ENCODE measurements at regions not wholly inside any gene's neighbourhood (a gene's known extent, or its start where the extent isn't known, plus 50 kb on each side); places are given as distances from the start of the nearest gene placed in this dataset.
"Not testable (repeated sequence)": the region's sequence is repeated elsewhere in the genome, so short reads cannot be mapped to it uniquely, and the experiment has no call there.

DNA sequence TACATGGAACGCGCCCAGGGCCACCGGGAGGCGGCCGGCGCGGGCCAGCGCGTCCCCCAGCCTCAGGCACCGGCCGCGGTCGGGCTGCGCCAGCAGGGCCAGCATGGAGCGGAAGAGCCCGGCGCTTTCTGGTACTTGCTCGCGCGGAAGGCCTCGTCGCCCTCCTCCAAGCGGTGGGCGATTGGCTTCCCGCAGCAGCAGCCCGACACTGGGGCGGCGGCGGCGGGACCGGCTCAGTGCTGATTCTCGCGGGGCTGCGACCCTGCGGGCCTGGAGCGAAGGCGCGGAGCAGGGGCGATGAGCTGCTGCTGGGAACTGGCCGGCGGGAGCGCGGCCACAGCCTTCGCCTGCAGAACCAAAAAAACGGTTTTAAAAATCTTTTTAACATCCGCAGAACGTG lies 95.3 kb downstream of the POTEB3 start:
- H3K27me3 ChIP-seq (ENCODE audit: control insufficient read depth, insufficient read depth, low read length); H4K5ac ChIP-seq (ENCODE audit: low read depth, low read length); ATAC-seq (ENCODE audit: low read depth); in situ Hi-C loops (cut with MboI; ENCODE audit: low sequenced_read_pairs); H2BK120ac ChIP-seq (ENCODE audit: low read depth, low read length); BruUV-seq (replicated peaks); H2BK5ac ChIP-seq (ENCODE audit: low read depth, low read length, poor library complexity, severe bottlenecking); H4K91ac ChIP-seq (ENCODE audit: insufficient read depth, low read depth, low read length); H2BK15ac ChIP-seq (ENCODE audit: low read depth, low read length); H3K9me1 ChIP-seq (ENCODE audit: insufficient read depth, low read length); CTCF ChIA-PET; H3K4ac ChIP-seq (ENCODE audit: low read depth, low read length); H2AK5ac ChIP-seq (ENCODE audit: low read depth, low read length); H3K79me1 ChIP-seq (ENCODE audit: low read depth in 1 of 2, low read length in 2 of 2); H3K27ac ChIP-seq (ENCODE audit: insufficient read depth, low read length); H4K8ac ChIP-seq (ENCODE audit: low read depth in 2 of 2, low read length in 2 of 2); H3K56ac ChIP-seq (ENCODE audit: extremely low read depth, insufficient read depth, low read length); H4K20me1 ChIP-seq (ENCODE audit: insufficient read depth, low read length); H3K4me2 ChIP-seq (ENCODE audit: low read depth, low read length); H3K18ac ChIP-seq (ENCODE audit: low read depth, low read length); H2BK20ac ChIP-seq (ENCODE audit: low read depth, low read length); H3K23ac ChIP-seq (ENCODE audit: low read depth, low read length); H3K9ac ChIP-seq (ENCODE audit: low read depth, low read length); H2AK9ac ChIP-seq (replicated peaks; ENCODE audit: low read depth, low read length, poor library complexity); H3K9me3 ChIP-seq (ENCODE audit: control insufficient read depth, insufficient read depth, low read length); dilution Hi-C loops (cut with HindIII; ENCODE audit: low sequenced_read_pairs, unreplicated experiment); H2AFZ ChIP-seq (replicated peaks; ENCODE audit: low read length, poor library complexity); H3K36me3 ChIP-seq (ENCODE audit: control insufficient read depth, insufficient read depth, low read length); intact Hi-C loops (cut with micrococcal nuclease); H3K4me1 ChIP-seq (ENCODE audit: control insufficient read depth, insufficient read depth, low read length); POLR2A ChIA-PET (ENCODE audit: unreplicated experiment); H3K4me3 ChIP-seq (ENCODE audit: insufficient read depth, low read depth, low read length); H3K14ac ChIP-seq (replicated peaks; ENCODE audit: low read depth, low read length); DNase-seq: not testable (repeated sequence)
- no CpG with 5 or more reads among the region's 47 CpGs for WGBS, 2 experiments (ENCODE audit: extremely low coverage in 2 of 2, insufficient read length in 1 of 2)

DNA sequence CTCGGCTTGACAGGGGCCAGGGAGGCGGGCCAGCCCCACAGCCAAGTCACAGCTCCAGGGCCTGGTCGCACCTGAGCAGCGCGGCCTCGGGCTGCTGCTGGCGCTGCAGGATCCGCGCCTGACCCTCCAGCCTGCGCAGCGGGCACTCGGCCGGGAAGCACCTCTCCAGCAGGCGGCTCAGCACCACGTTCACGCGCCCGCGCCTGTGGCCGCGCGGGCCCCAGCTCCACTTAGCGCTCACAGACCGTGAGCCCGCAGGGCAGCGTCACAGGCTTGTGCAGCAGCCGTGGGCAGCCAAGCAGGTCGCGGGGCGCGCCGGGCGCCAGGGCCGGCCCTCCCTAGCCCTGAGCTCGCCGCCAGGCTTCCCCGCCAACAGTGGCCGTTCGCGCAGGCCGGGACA lies 95.8 kb downstream of the POTEB3 start:
- CTCF ChIA-PET; ATAC-seq (ENCODE audit: low read depth); H3K27me3 ChIP-seq (ENCODE audit: control insufficient read depth, insufficient read depth, low read length); in situ Hi-C loops (cut with MboI; ENCODE audit: low sequenced_read_pairs); H3K56ac ChIP-seq (ENCODE audit: extremely low read depth, insufficient read depth, low read length); H2BK15ac ChIP-seq (ENCODE audit: low read depth, low read length); intact Hi-C loops (cut with micrococcal nuclease); H3K4me1 ChIP-seq (ENCODE audit: control insufficient read depth, insufficient read depth, low read length); DNase-seq; H3K18ac ChIP-seq (ENCODE audit: low read depth, low read length); H2BK120ac ChIP-seq (ENCODE audit: low read depth, low read length); H3K9me3 ChIP-seq (ENCODE audit: control insufficient read depth, insufficient read depth, low read length); H3K36me3 ChIP-seq (ENCODE audit: control insufficient read depth, insufficient read depth, low read length); H3K9me1 ChIP-seq (ENCODE audit: insufficient read depth, low read length); H3K14ac ChIP-seq (replicated peaks; ENCODE audit: low read depth, low read length); H4K91ac ChIP-seq (ENCODE audit: insufficient read depth, low read depth, low read length); H4K8ac ChIP-seq (ENCODE audit: low read depth in 2 of 2, low read length in 2 of 2); H4K20me1 ChIP-seq (ENCODE audit: insufficient read depth, low read length); POLR2A ChIA-PET (ENCODE audit: unreplicated experiment); H3K4ac ChIP-seq (ENCODE audit: low read depth, low read length); H2AK9ac ChIP-seq (replicated peaks; ENCODE audit: low read depth, low read length, poor library complexity); BruUV-seq (replicated peaks); H4K5ac ChIP-seq (ENCODE audit: low read depth, low read length); H2AK5ac ChIP-seq (ENCODE audit: low read depth, low read length); dilution Hi-C loops (cut with HindIII; ENCODE audit: low sequenced_read_pairs, unreplicated experiment); H3K9ac ChIP-seq (ENCODE audit: low read depth, low read length); H3K79me1 ChIP-seq (ENCODE audit: low read depth in 1 of 2, low read length in 2 of 2); H3K4me3 ChIP-seq (ENCODE audit: insufficient read depth, low read depth, low read length); H2BK20ac ChIP-seq (ENCODE audit: low read depth, low read length); H2AFZ ChIP-seq (replicated peaks; ENCODE audit: low read length, poor library complexity); H3K27ac ChIP-seq (ENCODE audit: insufficient read depth, low read length); H3K4me2 ChIP-seq (ENCODE audit: low read depth, low read length); H3K23ac ChIP-seq (ENCODE audit: low read depth, low read length); H2BK5ac ChIP-seq (ENCODE audit: low read depth, low read length, poor library complexity, severe bottlenecking): not testable (repeated sequence)
- no CpG with 5 or more reads among the region's 41 CpGs for WGBS, 2 experiments (ENCODE audit: extremely low coverage in 2 of 2, insufficient read length in 1 of 2)
